ENCODE measurements at regions not wholly inside any gene's neighbourhood (a gene's known extent, or its start where the extent isn't known, plus 50 kb on each side); places are given as distances from the start of the nearest gene placed in this dataset.

DNA sequence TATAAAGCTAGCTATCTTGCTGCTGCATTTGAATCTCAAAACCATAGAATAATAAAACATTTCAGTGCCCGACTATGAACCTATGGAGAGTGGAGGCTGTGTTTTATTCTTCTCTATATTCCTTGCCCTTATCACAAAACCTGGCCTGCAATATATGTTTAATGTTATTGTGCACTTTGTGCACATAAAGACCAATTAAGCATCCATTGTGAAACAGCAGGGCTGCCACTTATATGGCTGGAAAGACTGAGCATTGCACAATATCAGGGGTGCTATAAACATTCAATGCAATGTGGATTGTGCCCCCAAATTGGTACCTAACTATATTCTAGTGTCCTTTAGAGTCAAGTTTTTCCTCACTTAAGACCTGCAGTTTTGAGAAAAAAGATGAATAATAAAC, 83.2 kb downstream of the RDH14 start:
- no peak for DNase-seq
- Histone ChIP-seq H3K4me3 (no peak overlapping the region), H3K36me3 (no peaks in the 10 kb centered on the region), H3K4me1 (no peaks in the 10 kb centered on the region), H3K27me3 (no peaks in the 10 kb centered on the region), H3K9me3 (no peaks in the 10 kb centered on the region), H3K27ac (no peak overlapping the region)
- TF ChIP-seq, protein P1, sequence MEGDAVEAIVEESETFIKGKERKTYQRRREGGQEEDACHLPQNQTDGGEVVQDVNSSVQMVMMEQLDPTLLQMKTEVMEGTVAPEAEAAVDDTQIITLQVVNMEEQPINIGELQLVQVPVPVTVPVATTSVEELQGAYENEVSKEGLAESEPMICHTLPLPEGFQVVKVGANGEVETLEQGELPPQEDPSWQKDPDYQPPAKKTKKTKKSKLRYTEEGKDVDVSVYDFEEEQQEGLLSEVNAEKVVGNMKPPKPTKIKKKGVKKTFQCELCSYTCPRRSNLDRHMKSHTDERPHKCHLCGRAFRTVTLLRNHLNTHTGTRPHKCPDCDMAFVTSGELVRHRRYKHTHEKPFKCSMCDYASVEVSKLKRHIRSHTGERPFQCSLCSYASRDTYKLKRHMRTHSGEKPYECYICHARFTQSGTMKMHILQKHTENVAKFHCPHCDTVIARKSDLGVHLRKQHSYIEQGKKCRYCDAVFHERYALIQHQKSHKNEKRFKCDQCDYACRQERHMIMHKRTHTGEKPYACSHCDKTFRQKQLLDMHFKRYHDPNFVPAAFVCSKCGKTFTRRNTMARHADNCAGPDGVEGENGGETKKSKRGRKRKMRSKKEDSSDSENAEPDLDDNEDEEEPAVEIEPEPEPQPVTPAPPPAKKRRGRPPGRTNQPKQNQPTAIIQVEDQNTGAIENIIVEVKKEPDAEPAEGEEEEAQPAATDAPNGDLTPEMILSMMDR (IDR thresholded peaks at IDR 0.05): no peak
- no peak for TF ChIP-seq POLR2A (IDR thresholded peaks at IDR 0.05)

DNA sequence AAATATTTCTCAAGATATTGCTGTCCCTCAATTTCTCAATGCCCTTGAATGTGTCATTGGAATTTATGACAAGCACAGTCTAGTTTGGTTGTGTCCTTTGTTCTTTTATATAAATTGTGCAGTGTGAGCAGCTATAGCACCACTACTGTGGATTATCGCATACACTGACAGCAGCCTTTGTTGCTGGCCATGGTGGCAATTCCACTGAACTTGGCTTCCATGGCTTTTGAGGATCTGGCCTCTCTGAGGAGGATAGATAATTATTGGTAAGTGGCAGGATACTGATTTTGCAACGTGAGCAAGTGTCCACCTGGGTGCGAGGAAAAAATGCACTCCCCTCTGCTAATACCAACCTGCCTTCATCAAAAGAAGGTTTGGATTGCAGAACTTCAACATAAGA, 84.0 kb downstream of the RDH14 start:
- H3K9me3 ChIP-seq: no peaks in the 10 kb centered on the region
- H3K27ac ChIP-seq: no peak overlapping the region
- no peaks in the 10 kb centered on the region for H3K27me3 ChIP-seq
- no peaks in the 10 kb centered on the region for H3K4me1 ChIP-seq
- no peaks in the 10 kb centered on the region for H3K36me3 ChIP-seq
- TF ChIP-seq, protein P1 (IDR thresholded peaks at IDR 0.05): no peak
- no peak for TF ChIP-seq POLR2A (IDR thresholded peaks at IDR 0.05)
- no peak overlapping the region for H3K4me3 ChIP-seq
- DNase-seq: no peak

DNA sequence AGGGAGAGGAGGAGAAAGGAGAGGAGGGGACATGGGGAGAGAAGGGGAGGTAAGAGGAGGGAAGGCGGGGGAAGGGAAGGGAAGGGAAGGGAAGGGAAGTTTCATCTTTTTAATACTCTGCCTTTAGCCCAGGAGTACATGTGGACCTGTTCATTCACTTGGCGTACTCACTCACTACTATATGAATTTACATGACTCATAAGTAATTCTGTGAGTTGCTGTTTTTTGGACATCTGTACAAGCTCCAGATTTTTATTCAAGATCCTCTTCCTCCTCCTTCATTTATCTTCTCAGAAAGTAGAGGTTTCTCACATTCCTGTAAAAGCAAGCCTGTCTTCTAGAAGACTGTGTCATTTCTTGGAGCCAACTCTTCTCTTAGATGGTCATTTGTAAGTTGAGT, 84.6 kb downstream of the RDH14 start:
- Histone ChIP-seq H3K4me1 (no peaks in the 10 kb centered on the region), H3K9me3 (no peaks in the 10 kb centered on the region), H3K4me3 (no peak overlapping the region), H3K27me3 (no peaks in the 10 kb centered on the region), H3K27ac (no peak overlapping the region), H3K36me3 (no peaks in the 10 kb centered on the region)
- TF ChIP-seq, protein P1 (IDR thresholded peaks at IDR 0.05): no peak
- TF ChIP-seq POLR2A (IDR thresholded peaks at IDR 0.05): no peak
- no peak for DNase-seq

DNA sequence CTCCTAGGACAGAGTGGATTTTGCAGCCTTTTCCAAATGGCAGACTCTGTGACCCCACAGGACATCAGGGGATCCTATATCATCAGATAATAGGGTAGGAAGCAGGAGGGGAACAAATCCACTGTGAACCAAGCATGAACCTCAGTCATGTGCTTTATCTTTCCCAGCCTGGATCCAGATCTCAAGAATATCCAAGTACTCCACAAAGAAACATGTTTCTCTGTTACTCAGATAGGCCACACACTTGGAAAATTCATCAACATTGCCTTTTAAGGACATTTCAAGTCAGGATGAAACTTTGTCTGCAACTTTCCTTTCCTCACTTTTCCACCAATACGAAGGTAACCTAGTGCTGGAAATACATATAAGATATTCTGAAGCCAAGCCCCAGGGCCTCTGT, 85.8 kb downstream of the RDH14 start:
- Histone ChIP-seq H3K27ac (no peak overlapping the region), H3K4me1 (no peaks in the 10 kb centered on the region), H3K36me3 (no peaks in the 10 kb centered on the region), H3K27me3 (no peaks in the 10 kb centered on the region), H3K9me3 (no peaks in the 10 kb centered on the region), H3K4me3 (no peak overlapping the region)
- no peak for DNase-seq
- TF ChIP-seq, protein P1 (IDR thresholded peaks at IDR 0.05): no peak
- no peak for TF ChIP-seq POLR2A (IDR thresholded peaks at IDR 0.05)

DNA sequence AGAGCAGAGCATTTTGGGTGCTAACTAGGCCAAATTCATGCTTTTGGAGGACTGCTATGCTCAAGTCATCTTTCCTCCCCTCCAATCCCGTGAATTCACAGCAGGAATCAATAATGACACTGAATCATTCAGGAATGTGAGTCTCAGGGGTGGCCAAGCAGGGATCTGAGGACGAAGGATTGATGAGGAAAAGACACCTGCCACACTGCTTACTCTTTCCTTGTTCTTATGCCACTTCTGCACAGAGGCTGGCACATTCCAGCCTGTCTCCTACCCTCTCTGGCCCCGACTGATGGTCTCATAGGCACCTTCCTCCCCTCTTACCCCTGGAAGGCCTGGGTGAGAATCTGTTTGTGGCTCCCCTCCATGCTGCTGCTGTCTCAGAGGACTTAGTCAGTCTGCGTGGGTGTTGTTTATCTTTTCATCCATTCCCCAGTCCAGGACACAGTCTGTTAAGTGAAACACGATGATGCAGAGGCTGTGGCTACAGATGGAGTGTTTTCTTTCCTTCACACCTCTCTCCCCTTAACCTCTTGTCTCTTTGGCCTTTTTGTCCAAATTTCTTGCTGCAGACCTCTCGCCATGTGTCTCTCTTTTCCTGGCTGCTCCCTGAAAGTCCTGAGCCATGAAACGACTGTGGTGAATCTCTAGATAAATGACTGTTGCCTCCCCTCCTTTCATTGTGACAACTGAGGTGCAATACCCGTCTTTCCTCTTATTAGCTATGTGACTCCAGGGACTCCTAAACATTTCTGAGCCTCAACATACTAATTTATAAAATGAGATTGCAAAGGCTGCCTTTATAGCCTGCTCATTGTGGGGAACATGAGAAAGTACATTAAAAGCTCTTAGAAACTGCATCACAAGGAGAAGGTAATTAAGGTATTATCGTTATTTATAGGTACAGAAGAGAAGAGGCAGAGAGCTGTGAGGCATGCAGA, 86.9 kb downstream of the RDH14 start:
- H3K9me3 ChIP-seq: no peaks in the 10 kb centered on the region
- H3K4me3 ChIP-seq: no peak overlapping the region
- no peaks in the 10 kb centered on the region for H3K36me3 ChIP-seq
- H3K27me3 ChIP-seq: no peaks in the 10 kb centered on the region
- peak overlapping the region in 2 of 4 donors; percentile 10 to 35 for H3K27ac ChIP-seq
- no peak for DNase-seq
- TF ChIP-seq, protein P1 (IDR thresholded peaks at IDR 0.05): no peak
- TF ChIP-seq POLR2A (IDR thresholded peaks at IDR 0.05): no peak
- no peaks in the 10 kb centered on the region for H3K4me1 ChIP-seq
